HFFc6 (cell line): ENCODE measurements at regions not wholly inside any gene's neighbourhood (a gene's known extent, or its start where the extent isn't known, plus 50 kb on each side); places are given as distances from the start of the nearest gene placed in this dataset.
A peak's percentile ranks its signal among the peaks of the same experiment; 100 is the strongest.

Source experiments
- DNase-seq: peaks from one replicate; pipeline ENCODE4 v3.0.0-alpha.2; 2018
- H3K27ac Mint-ChIP-seq: 2 replicates; pipeline ENCODE4 v1.8.0; 2020; ENCODE audit warnings: mild to moderate bottlenecking, mixed read lengths
- H3K27me3 Mint-ChIP-seq: 2 replicates; pipeline ENCODE4 v1.8.0; 2021; ENCODE audit warnings: mild to moderate bottlenecking, moderate library complexity, mixed read lengths; ENCODE audit not compliant: insufficient read depth
- H3K36me3 Mint-ChIP-seq: 2 replicates; pipeline ENCODE4 v1.8.0; 2021; ENCODE audit warnings: low read depth, mixed read lengths
- H3K4me1 Mint-ChIP-seq: 2 replicates; pipeline ENCODE4 v1.8.0; 2020; ENCODE audit warnings: low read depth, mixed read lengths
- H3K4me3 Mint-ChIP-seq: 2 replicates; pipeline ENCODE4 v1.8.0; 2020; ENCODE audit warnings: mild to moderate bottlenecking, moderate library complexity, mixed read lengths
- H3K9me3 Mint-ChIP-seq: 2 replicates; pipeline ENCODE4 v1.8.0; 2020; ENCODE audit warnings: mild to moderate bottlenecking, mixed read lengths
- CTCF ChIP-seq: fragments of 200-600 bp; sonication (generic); IDR thresholded peaks from 2 replicates; pipeline ENCODE4 v1.5.0; 2021; ENCODE audit warnings: antibody characterized with exemption, mild to moderate bottlenecking

GRCh38 chr2:192275632-192276031 is 80.9 kb upstream of the TMEFF2 start:
- Mint-ChIP-seq H3K4me1 (no peaks in the 10 kb centered on the region), H3K9me3 (no peaks in the 10 kb centered on the region), H3K27ac (no peak overlapping the region), H3K27me3 (peaks cover 3% of the 10 kb centered on the region; the same call in 1 of the 2 replicates), H3K36me3 (no peaks in the 10 kb centered on the region), H3K4me3 (no peak overlapping the region)
- no peak for DNase-seq
- no peak for TF ChIP-seq CTCF

DNA sequence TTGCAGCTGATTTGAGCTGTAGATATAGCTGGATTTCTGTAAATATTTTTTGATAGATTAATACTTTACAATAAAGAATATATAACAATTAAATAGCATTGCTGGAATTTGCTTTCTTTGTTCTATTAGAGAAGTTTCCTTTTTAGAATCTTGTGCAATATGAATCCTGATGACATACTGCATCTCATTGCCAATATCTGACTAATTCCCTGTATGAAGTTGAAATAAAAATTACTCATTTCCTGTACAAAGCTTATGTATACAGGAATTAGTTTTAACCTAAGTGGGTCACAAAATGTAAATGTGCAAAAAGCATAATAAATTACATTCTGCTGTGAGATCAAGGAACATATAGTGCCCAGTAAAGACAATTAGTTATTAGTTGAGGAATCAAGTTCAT is 72.8 kb upstream of the TMEFF2 start:
- TF ChIP-seq CTCF = no peak
- no peaks in the 10 kb centered on the region for H3K27me3 Mint-ChIP-seq

GRCh38 chr2:192265751-192266150 is 71.0 kb upstream of the TMEFF2 start:
- no peak for DNase-seq
- Mint-ChIP-seq H3K4me1 (peaks cover 29% of the 10 kb centered on the region), H3K27ac (no peak overlapping the region), H3K36me3 (no peaks in the 10 kb centered on the region), H3K4me3 (no peak overlapping the region), H3K27me3 (no peaks in the 10 kb centered on the region), H3K9me3 (no peaks in the 10 kb centered on the region)
- no peak for TF ChIP-seq CTCF

More for the DNA sequence above, 72.8 kb upstream of the TMEFF2 start:
- Mint-ChIP-seq H3K4me1 (peaks cover 29% of the 10 kb centered on the region), H3K36me3 (no peaks in the 10 kb centered on the region), H3K9me3 (no peaks in the 10 kb centered on the region), H3K27ac (peak overlapping the region; percentile 56; the same call in 1 of the 2 replicates), H3K4me3 (no peak overlapping the region)
- DNase-seq = peak; percentile 59

GRCh38 chr2:192254444-192254843 is 59.7 kb upstream of the TMEFF2 start:
- Mint-ChIP-seq H3K4me1 (no peaks in the 10 kb centered on the region), H3K27ac (no peak overlapping the region), H3K4me3 (no peak overlapping the region), H3K27me3 (peaks cover 2% of the 10 kb centered on the region), H3K36me3 (no peaks in the 10 kb centered on the region), H3K9me3 (no peaks in the 10 kb centered on the region)
- no peak for TF ChIP-seq CTCF
- no peak for DNase-seq

- TF ChIP-seq CTCF = no peak
- H3K4me3 Mint-ChIP-seq = no peak overlapping the region
- DNase-seq = no peak
- H3K27me3 Mint-ChIP-seq = peaks cover 2% of the 10 kb centered on the region
- no peaks in the 10 kb centered on the region for H3K9me3 Mint-ChIP-seq
- H3K27ac Mint-ChIP-seq = no peak overlapping the region
- no peaks in the 10 kb centered on the region for H3K36me3 Mint-ChIP-seq
- no peaks in the 10 kb centered on the region for H3K4me1 Mint-ChIP-seq
Observed at GRCh38 chr2:192253692-192254091, 59.0 kb upstream of the TMEFF2 start.

DNA sequence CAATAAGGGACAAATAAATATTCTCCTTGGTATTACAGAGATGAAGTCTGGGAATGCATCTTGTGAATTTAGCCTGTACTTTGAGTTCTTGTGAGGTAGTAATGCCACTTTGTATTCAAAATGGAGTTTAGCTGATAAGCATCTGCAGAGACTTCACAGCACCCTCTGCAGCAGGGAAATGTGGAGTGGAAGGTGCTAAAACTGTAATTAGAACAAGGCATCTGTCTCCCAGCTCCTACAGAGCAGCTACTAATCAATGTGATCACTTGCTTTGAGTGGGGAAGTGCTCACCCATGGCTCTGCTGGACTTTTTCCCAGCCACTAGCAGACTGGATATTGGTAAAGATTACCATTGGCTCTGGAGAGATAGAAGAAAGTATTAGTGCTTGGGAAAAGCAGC is 56.2 kb upstream of the TMEFF2 start:
- no peak overlapping the region for H3K4me3 Mint-ChIP-seq
- H3K36me3 Mint-ChIP-seq = no peaks in the 10 kb centered on the region
- no peak for DNase-seq
- no peak for TF ChIP-seq CTCF
- no peaks in the 10 kb centered on the region; the same call in 1 of the 2 replicates for H3K27me3 Mint-ChIP-seq
- no peaks in the 10 kb centered on the region for H3K4me1 Mint-ChIP-seq
- H3K27ac Mint-ChIP-seq = no peak overlapping the region
- no peaks in the 10 kb centered on the region for H3K9me3 Mint-ChIP-seq
